H9 (cell line): ENCODE measurements at regions not wholly inside any gene's neighbourhood (a gene's known extent, or its start where the extent isn't known, plus 50 kb on each side); places are given as distances from the start of the nearest gene placed in this dataset.

Source experiments
- DNase-seq: peaks from one replicate; pipeline ENCODE4 v3.0.0-alpha.2; 2017
- H2AFZ ChIP-seq: one replicate; pipeline ENCODE4 v1.6.1; 2013; ENCODE audit warnings: mild to moderate bottlenecking, low read length, control low read depth, moderate library complexity
- H2AK5ac ChIP-seq: 2 replicates; pipeline ENCODE4 v1.6.1; 2013; ENCODE audit warnings: low read length, control low read depth, mixed read lengths; ENCODE audit not compliant: insufficient read length
- H2BK120ac ChIP-seq: one replicate; pipeline ENCODE4 v1.6.1; 2013; ENCODE audit warnings: low read depth, mild to moderate bottlenecking, low read length, control low read depth, inconsistent platforms; ENCODE audit not compliant: poor library complexity, severe bottlenecking
- H2BK12ac ChIP-seq: 2 replicates; pipeline ENCODE4 v1.6.1; 2013; ENCODE audit warnings: low read length, control low read depth, mixed read lengths, low read depth; ENCODE audit not compliant: insufficient read length
- H2BK15ac ChIP-seq: 2 replicates; pipeline ENCODE4 v1.6.1; 2013; ENCODE audit warnings: low read depth, low read length, control low read depth
- H2BK20ac ChIP-seq: one replicate; pipeline ENCODE4 v1.6.1; 2013; ENCODE audit warnings: low read depth, mild to moderate bottlenecking, low read length, control low read depth, inconsistent platforms; ENCODE audit not compliant: poor library complexity, severe bottlenecking
- H2BK5ac ChIP-seq: 2 replicates; pipeline ENCODE4 v1.6.1; 2013; ENCODE audit warnings: low read length, control low read depth, mixed read lengths; ENCODE audit not compliant: insufficient read length
- H3K14ac ChIP-seq: 2 replicates; pipeline ENCODE4 v1.6.1; 2013; ENCODE audit warnings: low read length, control low read depth; ENCODE audit not compliant: insufficient read depth
- H3K18ac ChIP-seq: 2 replicates; pipeline ENCODE4 v1.6.1; 2013; ENCODE audit warnings: low read depth, mild to moderate bottlenecking, mixed read lengths, low read length, control low read depth; ENCODE audit not compliant: insufficient read length
- H3K23ac ChIP-seq: 2 replicates; pipeline ENCODE4 v1.6.1; 2013; ENCODE audit warnings: low read length, control low read depth, mixed read lengths, low read depth; ENCODE audit not compliant: insufficient read length
- H3K23me2 ChIP-seq: 2 replicates; pipeline ENCODE4 v1.6.1; 2013; ENCODE audit warnings: low read depth, mild to moderate bottlenecking, mixed read lengths, low read length, control low read depth; ENCODE audit not compliant: insufficient read length, poor library complexity, severe bottlenecking
- H3K27ac ChIP-seq: 2 replicates; pipeline ENCODE4 v1.5.1; 2013; ENCODE audit warnings: low read length, control low read depth, mixed read lengths, low read depth; ENCODE audit not compliant: insufficient read length
- H3K27me3 ChIP-seq: 2 replicates; pipeline ENCODE4 v1.6.1; 2013; ENCODE audit warnings: low read length, control low read depth, inconsistent platforms; ENCODE audit not compliant: insufficient read depth
- H3K4ac ChIP-seq: 2 replicates; pipeline ENCODE4 v1.6.1; 2013; ENCODE audit warnings: low read depth, mild to moderate bottlenecking, control low read depth, inconsistent platforms, low read length, moderate library complexity
- H3K4me1 ChIP-seq: 2 replicates; pipeline ENCODE4 v1.6.1; 2013; ENCODE audit warnings: low read length, control low read depth, inconsistent platforms; ENCODE audit not compliant: insufficient read depth
- H3K4me2 ChIP-seq: 2 replicates; pipeline ENCODE4 v1.6.1; 2013; ENCODE audit warnings: low read length, control low read depth, mixed read lengths; ENCODE audit not compliant: insufficient read length, insufficient read depth
- H3K56ac ChIP-seq: 2 replicates; pipeline ENCODE4 v1.6.1; 2013; ENCODE audit warnings: low read depth, mild to moderate bottlenecking, mixed read lengths, low read length, control low read depth; ENCODE audit not compliant: insufficient read length
- H3K79me1 ChIP-seq: 2 replicates; pipeline ENCODE4 v1.6.1; 2013; ENCODE audit warnings: low read depth, mild to moderate bottlenecking, moderate library complexity, low read length, control low read depth, inconsistent platforms; ENCODE audit not compliant: insufficient read depth, poor library complexity, severe bottlenecking
- H3K79me2 ChIP-seq: 2 replicates; pipeline ENCODE4 v1.6.1; 2013; ENCODE audit warnings: low read length, control low read depth, inconsistent platforms; ENCODE audit not compliant: insufficient read depth
- H3K9ac ChIP-seq: 2 replicates; pipeline ENCODE4 v1.6.1; 2013; ENCODE audit warnings: low read length, control low read depth, mixed read lengths; ENCODE audit not compliant: insufficient read length; ENCODE audit errors: extremely low read depth
- H3K9me3 ChIP-seq: one replicate; pipeline ENCODE4 v1.6.1; 2013; ENCODE audit warnings: low read depth, low read length, inconsistent platforms; ENCODE audit not compliant: control insufficient read depth
- H3T11ph ChIP-seq: one replicate; pipeline ENCODE4 v1.6.1; 2013; ENCODE audit warnings: mild to moderate bottlenecking, low read length, control low read depth, inconsistent platforms
- H4K20me1 ChIP-seq: one replicate; pipeline ENCODE4 v1.6.1; 2013; ENCODE audit not compliant: control insufficient read depth, insufficient read length, insufficient read depth
- H4K5ac ChIP-seq: 2 replicates; pipeline ENCODE4 v1.6.1; 2013; ENCODE audit warnings: low read depth, mild to moderate bottlenecking, mixed read lengths, low read length, control low read depth; ENCODE audit not compliant: insufficient read length
- H4K8ac ChIP-seq: replicated peaks from 2 replicates; pipeline ENCODE4 v1.6.1; 2013; ENCODE audit warnings: low read length, control low read depth, mixed read lengths, low read depth; ENCODE audit not compliant: insufficient read length
- H4K91ac ChIP-seq: 2 replicates; pipeline ENCODE4 v1.6.1; 2013; ENCODE audit warnings: low read depth, mild to moderate bottlenecking, moderate library complexity, mixed read lengths, low read length, control low read depth; ENCODE audit not compliant: insufficient read length
- H3K27ac Mint-ChIP-seq, 3 experiments: 2 replicates in 2 of 3; 3 replicates in 1 of 3; pipeline ENCODE4 v1.8.0; 2020 to 2021; ENCODE audit warnings: mixed read lengths in 3 of 3, mild to moderate bottlenecking in 1 of 3, moderate library complexity in 1 of 3
- H3K27me3 Mint-ChIP-seq: 2 replicates; pipeline ENCODE4 v1.8.0; 2021; ENCODE audit warnings: low read depth, mild to moderate bottlenecking, moderate library complexity, mixed read lengths
- H3K36me3 Mint-ChIP-seq, 3 experiments: 2 replicates in 2 of 3; 3 replicates in 1 of 3; pipeline ENCODE4 v1.8.0; 2020 to 2021; ENCODE audit warnings: low read depth in 3 of 3, mixed read lengths in 3 of 3; ENCODE audit not compliant: insufficient read depth in 1 of 3
- H3K4me1 Mint-ChIP-seq, 2 experiments: 2 replicates each; pipeline ENCODE4 v1.8.0; 2020; ENCODE audit warnings: mixed read lengths in 2 of 2
- H3K4me3 Mint-ChIP-seq, 2 experiments: 2 replicates in 1 of 2; 3 replicates in 1 of 2; pipeline ENCODE4 v1.8.0; 2020 to 2021; ENCODE audit warnings: mild to moderate bottlenecking in 2 of 2, mixed read lengths in 2 of 2, moderate library complexity in 1 of 2
- H3K9me3 Mint-ChIP-seq, 2 experiments: 2 replicates in 1 of 2; 3 replicates in 1 of 2; pipeline ENCODE4 v1.8.0; 2020; ENCODE audit warnings: mild to moderate bottlenecking in 2 of 2, mixed read lengths in 2 of 2, moderate library complexity in 1 of 2
- WGBS: extraction: QIAGEN DNeasy Blood & Tissue Kit; methylation state at CpG from one replicate; pipeline ENCODE4 v1.1.7; 2013; ENCODE audit warnings: missing lambda C conversion rate, low lambda C conversion rate, mixed read lengths; ENCODE audit not compliant: insufficient read length; ENCODE audit errors: extremely low coverage; 5-methylcytosine and 5-hydroxymethylcytosine counted together
- TF ChIP-seq, protein P1 (sequence below): fragments of 200-600 bp; sonication (generic); conservative IDR thresholded peaks from 3 replicates; pipeline ENCODE4 v1.8.0; 2021; ENCODE audit warnings: antibody characterized with exemption, mild to moderate bottlenecking

DNA sequence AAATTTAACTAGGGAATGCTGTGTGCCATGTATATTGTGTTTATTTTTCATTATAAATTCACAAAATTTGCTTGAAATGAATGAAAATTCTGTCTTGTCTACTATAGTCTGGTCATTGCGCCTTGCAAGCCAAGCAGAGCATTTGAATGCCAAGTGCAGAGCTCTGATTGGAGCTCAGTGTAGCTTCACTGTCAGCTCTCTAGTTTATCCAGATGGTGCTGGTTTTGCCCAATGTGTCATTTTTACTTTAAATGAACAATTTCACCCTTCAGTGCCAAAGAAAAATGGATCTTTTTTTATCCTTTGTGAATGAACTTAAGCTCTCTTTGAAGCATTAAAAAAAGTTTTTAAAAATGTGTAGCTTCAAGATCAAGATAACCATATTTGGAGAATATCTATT, 225.6 kb upstream of the CACNA2D1 start:
- Histone ChIP-seq H3K4me2 (no peak overlapping the region), H3K27me3 (no peaks in the 10 kb centered on the region), H3K23me2 (no peaks in the 10 kb centered on the region), H3K79me1 (no peaks in the 10 kb centered on the region), H2BK15ac (no peak overlapping the region), H2AFZ (no peak overlapping the region), H2AK5ac (no peak overlapping the region), H2BK120ac (no peak overlapping the region), H2BK12ac (no peak overlapping the region), H3K14ac (no peak overlapping the region), H3K18ac (no peak overlapping the region), H3K9ac (no peak overlapping the region), H3K56ac (no peak overlapping the region), H2BK5ac (no peak overlapping the region), H3K4ac (no peak overlapping the region), H3K4me1 (no peaks in the 10 kb centered on the region), H4K8ac (no peak overlapping the region), H4K91ac (no peak overlapping the region), H3K9me3 (no peaks in the 10 kb centered on the region), H4K5ac (no peak overlapping the region), H2BK20ac (no peak overlapping the region), H3K23ac (no peak overlapping the region), H3K27ac (no peak overlapping the region), H4K20me1 (no peaks in the 10 kb centered on the region), H3T11ph (no peak overlapping the region), H3K79me2 (no peaks in the 10 kb centered on the region)
- TF ChIP-seq, protein P1, sequence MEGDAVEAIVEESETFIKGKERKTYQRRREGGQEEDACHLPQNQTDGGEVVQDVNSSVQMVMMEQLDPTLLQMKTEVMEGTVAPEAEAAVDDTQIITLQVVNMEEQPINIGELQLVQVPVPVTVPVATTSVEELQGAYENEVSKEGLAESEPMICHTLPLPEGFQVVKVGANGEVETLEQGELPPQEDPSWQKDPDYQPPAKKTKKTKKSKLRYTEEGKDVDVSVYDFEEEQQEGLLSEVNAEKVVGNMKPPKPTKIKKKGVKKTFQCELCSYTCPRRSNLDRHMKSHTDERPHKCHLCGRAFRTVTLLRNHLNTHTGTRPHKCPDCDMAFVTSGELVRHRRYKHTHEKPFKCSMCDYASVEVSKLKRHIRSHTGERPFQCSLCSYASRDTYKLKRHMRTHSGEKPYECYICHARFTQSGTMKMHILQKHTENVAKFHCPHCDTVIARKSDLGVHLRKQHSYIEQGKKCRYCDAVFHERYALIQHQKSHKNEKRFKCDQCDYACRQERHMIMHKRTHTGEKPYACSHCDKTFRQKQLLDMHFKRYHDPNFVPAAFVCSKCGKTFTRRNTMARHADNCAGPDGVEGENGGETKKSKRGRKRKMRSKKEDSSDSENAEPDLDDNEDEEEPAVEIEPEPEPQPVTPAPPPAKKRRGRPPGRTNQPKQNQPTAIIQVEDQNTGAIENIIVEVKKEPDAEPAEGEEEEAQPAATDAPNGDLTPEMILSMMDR: no peak
- H3K27me3 Mint-ChIP-seq: no peaks in the 10 kb centered on the region
- WGBS: no CpG with 5 or more reads among the region's 1 CpG
- DNase-seq: no peak
- H3K4me3 Mint-ChIP-seq: no peak overlapping the region
- H3K36me3 Mint-ChIP-seq: no peaks in the 10 kb centered on the region
- no peaks in the 10 kb centered on the region for H3K4me1 Mint-ChIP-seq
- no peaks in the 10 kb centered on the region for H3K9me3 Mint-ChIP-seq
- H3K27ac Mint-ChIP-seq: no peak overlapping the region
